CD4-positive, CD25-positive, alpha-beta regulatory T cell (primary cell): ENCODE measurements at regions not wholly inside any gene's neighbourhood (a gene's known extent, or its start where the extent isn't known, plus 50 kb on each side); places are given as distances from the start of the nearest gene placed in this dataset.

Source experiments
- ATAC-seq, 2 donors: fragments of 150-1000 bp; cut with Tn5 transposase; one replicate each; pipeline ENCODE4 v1.10.0; 2021; ENCODE audit warnings: low read depth in 2 of 2, moderate number of reproducible peaks in 2 of 2, moderate library complexity in 1 of 2
- DNase-seq, 3 donors: peaks; one replicate each; pipeline versions ENCODE4 v3.0.0 to v3.0.0-alpha.2; 2012 to 2022; ENCODE audit warnings: mixed read lengths in 1 of 3
- H3K27ac ChIP-seq: one replicate; pipeline ENCODE4 v1.7.0; 2013; ENCODE audit warnings: mild to moderate bottlenecking, low read length; ENCODE audit not compliant: insufficient read depth, poor library complexity, severe bottlenecking
- H3K27me3 ChIP-seq: one replicate; pipeline ENCODE4 v1.7.0; 2013; ENCODE audit warnings: low read length; ENCODE audit not compliant: control insufficient read depth, insufficient read depth
- H3K36me3 ChIP-seq: one replicate; pipeline ENCODE4 v1.7.0; 2013; ENCODE audit warnings: mild to moderate bottlenecking, low read length, moderate library complexity; ENCODE audit not compliant: control insufficient read depth, insufficient read depth
- H3K4me1 ChIP-seq: 2 replicates; pipeline ENCODE4 v1.7.0; 2013; ENCODE audit warnings: mild to moderate bottlenecking, low read length; ENCODE audit not compliant: insufficient read depth, control insufficient read depth, poor library complexity, severe bottlenecking
- H3K4me3 ChIP-seq: one replicate; pipeline ENCODE4 v1.7.0; 2013; ENCODE audit warnings: low read depth, mild to moderate bottlenecking, low read length, moderate library complexity
- H3K9me3 ChIP-seq, 2 experiments: 1 replicate in 1 of 2; 2 replicates in 1 of 2; pipeline ENCODE4 v1.7.0; 2013; ENCODE audit warnings: low read length in 2 of 2, mild to moderate bottlenecking in 1 of 2, moderate library complexity in 1 of 2; ENCODE audit not compliant: control insufficient read depth in 2 of 2
- H3K27ac Mint-ChIP-seq, 3 donors: one replicate each; pipeline ENCODE4 v1.8.0; 2020 to 2022; ENCODE audit warnings: mild to moderate bottlenecking in 3 of 3, mixed read lengths in 3 of 3, moderate library complexity in 2 of 3
- H3K27me3 Mint-ChIP-seq: one replicate; pipeline ENCODE4 v1.8.0; 2022; ENCODE audit warnings: mild to moderate bottlenecking, mixed read lengths
- H3K36me3 Mint-ChIP-seq: one replicate; pipeline ENCODE4 v1.8.0; 2020; ENCODE audit warnings: mixed read lengths
- H3K4me1 Mint-ChIP-seq, 4 donors: one replicate each; pipeline ENCODE4 v1.8.0; 2020 to 2022; ENCODE audit warnings: mixed read lengths in 4 of 4, mild to moderate bottlenecking in 1 of 4
- H3K4me3 Mint-ChIP-seq, 4 donors: one replicate each; pipeline ENCODE4 v1.8.0; 2020 to 2022; ENCODE audit warnings: mild to moderate bottlenecking in 4 of 4, mixed read lengths in 4 of 4, moderate library complexity in 3 of 4
- H3K9me3 Mint-ChIP-seq, 7 donors: one replicate each; pipeline ENCODE4 v1.8.0; 2020 to 2022; ENCODE audit warnings: mixed read lengths in 7 of 7, mild to moderate bottlenecking in 3 of 7, moderate library complexity in 2 of 7

GRCh38 chr2:164302786-164303185, 318.5 kb downstream of the GRB14 start:
- ATAC-seq, result no peak
- no peaks in the 10 kb centered on the region for H3K27me3 ChIP-seq
- no peaks in the 10 kb centered on the region for H3K9me3 ChIP-seq
- no peaks in the 10 kb centered on the region for H3K4me1 ChIP-seq
- Mint-ChIP-seq H3K36me3 (no peaks in the 10 kb centered on the region), H3K27me3 (no peaks in the 10 kb centered on the region), H3K27ac (no peak overlapping the region), H3K9me3 (peaks cover 0 to 35% (median 8%) of the 10 kb centered on the region in 7 donors), H3K4me3 (no peak overlapping the region), H3K4me1 (no peaks in the 10 kb centered on the region)
- H3K36me3 ChIP-seq, result no peaks in the 10 kb centered on the region
- H3K27ac ChIP-seq, result no peak overlapping the region
- DNase-seq, result no peak
- H3K4me3 ChIP-seq, result no peak overlapping the region

- no peak for DNase-seq
- H3K27me3 Mint-ChIP-seq, result no peaks in the 10 kb centered on the region
- no peaks in the 10 kb centered on the region for H3K36me3 ChIP-seq
- H3K27ac ChIP-seq, result no peak overlapping the region
- H3K36me3 Mint-ChIP-seq, result no peaks in the 10 kb centered on the region
- peaks cover 0 to 24% (median 7%) of the 10 kb centered on the region in 7 donors for H3K9me3 Mint-ChIP-seq
- ATAC-seq, result no peak
- no peaks in the 10 kb centered on the region for H3K27me3 ChIP-seq
- H3K4me1 ChIP-seq, result no peaks in the 10 kb centered on the region
- H3K4me1 Mint-ChIP-seq, result no peaks in the 10 kb centered on the region
- no peak overlapping the region for H3K27ac Mint-ChIP-seq
- no peak overlapping the region for H3K4me3 Mint-ChIP-seq
- H3K9me3 ChIP-seq, result peaks cover 0 to 4% of the 10 kb centered on the region in 2 experiments
- no peak overlapping the region for H3K4me3 ChIP-seq
Observed at GRCh38 chr2:164288235-164288634, 333.0 kb downstream of the GRB14 start.

GRCh38 chr2:164287056-164287455, 334.2 kb downstream of the GRB14 start:
- H3K4me1 ChIP-seq, result no peaks in the 10 kb centered on the region
- Mint-ChIP-seq H3K4me1 (no peaks in the 10 kb centered on the region), H3K27me3 (no peaks in the 10 kb centered on the region), H3K27ac (no peak overlapping the region), H3K9me3 (peaks cover 0 to 21% (median 5%) of the 10 kb centered on the region in 7 donors), H3K4me3 (no peak overlapping the region), H3K36me3 (no peaks in the 10 kb centered on the region)
- no peak for DNase-seq
- H3K9me3 ChIP-seq, result peaks cover 0 to 4% of the 10 kb centered on the region in 2 experiments
- H3K4me3 ChIP-seq, result no peak overlapping the region
- H3K36me3 ChIP-seq, result no peaks in the 10 kb centered on the region
- H3K27ac ChIP-seq, result no peak overlapping the region
- ATAC-seq, result no peak
- H3K27me3 ChIP-seq, result no peaks in the 10 kb centered on the region

GRCh38 chr2:164285576-164285975, 335.7 kb downstream of the GRB14 start:
- no peak overlapping the region for H3K27ac Mint-ChIP-seq
- no peaks in the 10 kb centered on the region for H3K36me3 ChIP-seq
- no peaks in the 10 kb centered on the region for H3K36me3 Mint-ChIP-seq
- H3K9me3 Mint-ChIP-seq, result peaks cover 2 to 17% (median 6%) of the 10 kb centered on the region in 7 donors
- H3K4me3 ChIP-seq, result no peak overlapping the region
- no peaks in the 10 kb centered on the region for H3K4me1 ChIP-seq
- DNase-seq (no peak), ATAC-seq (no peak)
- H3K27me3 ChIP-seq, result no peaks in the 10 kb centered on the region
- H3K4me3 Mint-ChIP-seq, result no peak overlapping the region
- H3K27me3 Mint-ChIP-seq, result no peaks in the 10 kb centered on the region
- H3K27ac ChIP-seq, result no peak overlapping the region
- peaks cover 0 to 4% of the 10 kb centered on the region in 2 experiments for H3K9me3 ChIP-seq
- no peaks in the 10 kb centered on the region for H3K4me1 Mint-ChIP-seq

- Histone ChIP-seq H3K36me3 (no peaks in the 10 kb centered on the region), H3K9me3 (peaks cover 0 to 6% of the 10 kb centered on the region in 2 experiments), H3K4me1 (no peaks in the 10 kb centered on the region), H3K27me3 (no peaks in the 10 kb centered on the region), H3K4me3 (no peak overlapping the region), H3K27ac (no peak overlapping the region)
- Mint-ChIP-seq H3K4me3 (no peak overlapping the region), H3K36me3 (no peaks in the 10 kb centered on the region), H3K27ac (no peak overlapping the region), H3K27me3 (no peaks in the 10 kb centered on the region), H3K4me1 (no peaks in the 10 kb centered on the region), H3K9me3 (peaks cover 2 to 12% (median 6%) of the 10 kb centered on the region in 7 donors)
- DNase-seq, result no peak
- ATAC-seq, result no peak
Observed at GRCh38 chr2:164281896-164282295, 339.4 kb downstream of the GRB14 start.

GRCh38 chr2:164275659-164276058, 345.6 kb downstream of the GRB14 start:
- Mint-ChIP-seq H3K4me1 (no peaks in the 10 kb centered on the region), H3K27me3 (no peaks in the 10 kb centered on the region), H3K36me3 (no peaks in the 10 kb centered on the region), H3K27ac (peak overlapping the region in 1 of 3 donors; percentile 48), H3K4me3 (no peak overlapping the region), H3K9me3 (peaks cover 0 to 14% (median 6%) of the 10 kb centered on the region in 7 donors)
- no peaks in the 10 kb centered on the region for H3K4me1 ChIP-seq
- ATAC-seq, result no peak
- no peaks in the 10 kb centered on the region for H3K27me3 ChIP-seq
- H3K36me3 ChIP-seq, result no peaks in the 10 kb centered on the region
- DNase-seq, result no peak
- no peak overlapping the region for H3K27ac ChIP-seq
- peaks cover 0 to 2% of the 10 kb centered on the region in 2 experiments for H3K9me3 ChIP-seq
- no peak overlapping the region for H3K4me3 ChIP-seq

- Histone ChIP-seq H3K36me3 (no peaks in the 10 kb centered on the region), H3K27me3 (no peaks in the 10 kb centered on the region), H3K4me1 (no peaks in the 10 kb centered on the region), H3K27ac (no peak overlapping the region), H3K4me3 (no peak overlapping the region), H3K9me3 (peaks cover 0 to 3% of the 10 kb centered on the region in 2 experiments)
- H3K27me3 Mint-ChIP-seq, result no peaks in the 10 kb centered on the region
- no peak overlapping the region for H3K4me3 Mint-ChIP-seq
- no peak for DNase-seq
- peaks cover 0 to 9% (median 3%) of the 10 kb centered on the region in 7 donors for H3K9me3 Mint-ChIP-seq
- no peak overlapping the region for H3K27ac Mint-ChIP-seq
- peaks cover 4% of the 10 kb centered on the region for H3K36me3 Mint-ChIP-seq
- H3K4me1 Mint-ChIP-seq, result no peaks in the 10 kb centered on the region
- ATAC-seq, result no peak
Observed at GRCh38 chr2:164260506-164260905, 360.8 kb downstream of the GRB14 start.

- no peak for DNase-seq
- Mint-ChIP-seq H3K4me1 (no peaks in the 10 kb centered on the region), H3K9me3 (peaks cover 0 to 8% (median 6%) of the 10 kb centered on the region in 7 donors), H3K27me3 (no peaks in the 10 kb centered on the region), H3K36me3 (no peaks in the 10 kb centered on the region), H3K4me3 (no peak overlapping the region), H3K27ac (no peak overlapping the region)
- H3K4me1 ChIP-seq, result no peaks in the 10 kb centered on the region
- H3K4me3 ChIP-seq, result no peak overlapping the region
- H3K9me3 ChIP-seq, result peaks cover 0 to 3% of the 10 kb centered on the region in 2 experiments
- no peaks in the 10 kb centered on the region for H3K36me3 ChIP-seq
- H3K27me3 ChIP-seq, result no peaks in the 10 kb centered on the region
- H3K27ac ChIP-seq, result no peak overlapping the region
- ATAC-seq, result no peak
Observed at GRCh38 chr2:164257742-164258141, 363.5 kb downstream of the GRB14 start.
